Left ventricle myocardium superior (tissue), 1 donor: ENCODE measurements at regions not wholly inside any gene's neighbourhood (a gene's known extent, or its start where the extent isn't known, plus 50 kb on each side); places are given as distances from the start of the nearest gene placed in this dataset.
A peak's percentile ranks its signal among the peaks of the same experiment; 100 is the strongest.

Experiments used
- ATAC-seq: fragments of 200-7000 bp; cut with Tn5 transposase; one replicate; pipeline ENCODE4 v1.9.1; 2020; ENCODE audit warnings: mild to moderate bottlenecking, moderate library complexity
- DNase-seq: peaks from one replicate; pipeline ENCODE4 v3.0.0-alpha.2; 2020
- intact Hi-C: fragments of 100-400 bp; cut with micrococcal nuclease; formaldehyde crosslinking; loops from one replicate; pipeline ENCODE4 v1.11.0; 2022
- donor health status: DM: no; HTN: yes; CAD: no; lungs with severe emphysema.

DNA sequence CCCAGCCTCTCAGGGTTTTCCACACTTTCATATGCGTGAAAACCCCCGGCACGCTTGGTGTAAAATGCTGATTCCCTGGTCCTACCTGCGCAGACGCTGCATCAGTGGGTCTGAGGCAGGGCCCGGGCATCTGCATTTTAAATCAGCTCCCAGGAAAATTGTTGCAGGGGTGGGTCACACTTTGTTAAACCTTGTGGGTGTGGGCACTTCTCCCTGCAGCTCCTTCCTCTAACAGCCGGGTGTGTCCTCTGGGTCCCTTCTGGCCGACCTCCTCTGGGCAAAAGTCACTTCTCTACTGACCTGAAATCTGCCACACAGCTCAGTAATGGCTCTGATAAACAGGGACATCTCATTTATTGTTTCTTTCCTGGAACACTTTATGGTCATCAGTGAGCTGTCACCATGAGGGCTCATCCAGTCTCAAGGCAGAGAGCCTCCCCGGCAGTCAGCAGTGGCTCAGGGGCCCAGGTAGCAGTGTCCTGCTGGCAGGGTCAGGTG is 52.8 kb upstream of the TMPRSS2 start:
- ATAC-seq (no peak), DNase-seq (no peak)
- intact Hi-C loops = no loop called here

DNA sequence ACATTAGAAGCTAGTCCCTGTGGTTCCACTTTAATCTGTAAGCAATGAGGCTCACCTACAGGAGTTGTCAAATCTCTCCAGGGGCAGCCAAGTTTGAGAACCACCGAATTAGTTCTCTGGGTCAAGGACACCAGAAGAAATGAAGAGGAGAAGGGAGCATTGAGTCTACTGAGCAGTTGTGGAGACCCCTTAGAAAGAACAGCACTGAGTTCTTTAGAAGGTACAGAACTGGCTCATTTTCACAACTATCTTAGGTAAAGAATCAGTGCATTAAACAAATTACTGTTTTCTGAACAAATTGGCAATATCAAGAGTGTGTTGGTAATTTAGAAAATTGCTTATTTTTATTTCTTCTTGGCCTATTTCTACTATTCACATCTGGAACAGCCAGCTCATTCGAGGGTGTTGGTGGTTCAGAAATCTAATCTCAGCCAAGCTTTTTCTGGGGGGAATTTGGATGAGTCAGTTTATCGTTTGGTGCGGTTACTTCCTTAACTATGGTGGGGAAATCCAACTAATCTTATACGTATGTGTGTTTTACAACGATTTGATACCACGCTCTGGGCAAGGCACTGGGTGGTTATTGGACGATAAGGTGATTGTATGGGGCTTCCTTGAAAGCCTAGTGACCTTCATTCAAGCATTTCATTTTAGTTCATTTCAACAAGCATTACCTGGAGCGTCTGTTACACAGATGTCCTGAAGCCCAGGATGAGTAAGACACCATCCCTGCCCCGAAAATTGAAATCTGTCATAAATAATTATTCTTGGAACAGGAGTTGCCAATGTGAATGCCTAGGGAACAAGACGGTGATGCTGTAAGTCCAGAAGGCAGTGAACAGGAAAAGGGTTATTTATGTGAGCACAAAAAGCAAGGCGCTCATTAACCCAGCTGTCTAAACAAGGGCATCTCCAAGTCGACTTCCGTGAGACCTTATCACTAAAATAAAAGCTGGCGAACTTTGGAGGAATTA is 52.0 kb upstream of the TMPRSS2 start:
- intact Hi-C loops = no loop called here
- DNase-seq (no peak), ATAC-seq (peak; percentile 32)

DNA sequence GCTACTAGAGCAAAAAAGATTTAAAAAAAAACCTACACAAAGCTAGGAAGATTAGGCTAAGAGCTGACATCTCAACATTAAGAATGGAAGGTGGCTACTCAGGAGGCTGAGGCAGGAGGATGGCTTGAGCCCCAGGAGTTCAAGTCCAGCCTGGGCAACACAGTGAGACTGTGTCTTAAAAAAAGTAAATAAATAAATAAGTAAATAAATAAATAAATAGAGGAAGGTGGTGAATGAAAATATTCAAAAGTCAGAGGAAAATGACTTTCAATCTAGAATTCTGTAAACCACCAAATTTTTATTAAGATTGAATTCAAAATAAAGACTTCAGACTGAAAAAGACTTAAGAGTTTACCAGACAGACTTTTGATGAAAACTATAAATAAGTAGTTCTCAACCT is 50.9 kb upstream of the TMPRSS2 start:
- DNase-seq = no peak
- intact Hi-C loops = no loop called here
- no peak for ATAC-seq

DNA sequence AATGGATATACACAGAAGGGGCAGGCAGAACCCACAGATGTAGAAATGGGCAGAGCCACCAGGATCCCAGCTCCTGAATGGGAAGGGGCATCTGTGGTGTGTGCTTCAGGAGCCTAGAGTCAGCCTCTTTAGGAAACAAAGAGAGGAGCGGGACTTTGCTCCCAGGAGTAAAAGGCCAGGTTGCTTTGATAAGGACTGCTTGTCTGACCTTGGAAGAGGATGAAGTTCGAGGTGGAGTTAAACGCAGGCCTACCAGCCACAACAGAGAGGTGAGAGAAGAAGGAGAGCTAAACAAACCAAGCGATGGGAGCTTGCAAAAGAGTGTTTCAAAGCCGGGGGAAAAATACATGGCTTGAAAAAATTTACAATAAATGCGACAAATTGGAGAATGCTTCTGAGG is 49.9 kb upstream of the TMPRSS2 start:
- intact Hi-C loops = no loop called here
- no peak for DNase-seq
- ATAC-seq = no peak
